CD4-positive, alpha-beta T cell (primary cell): ENCODE measurements at regions not wholly inside any gene's neighbourhood (a gene's known extent, or its start where the extent isn't known, plus 50 kb on each side); places are given as distances from the start of the nearest gene placed in this dataset.

Experiments used
- ATAC-seq: fragments of 200-7000 bp; cut with Tn5 transposase; one replicate; pipeline ENCODE4 v1.10.0; 2022; ENCODE audit warnings: mild to moderate bottlenecking; ENCODE audit not compliant: poor library complexity
- CTCF ChIA-PET: fragments of 350-600 bp; sonication (Branson Sonifier 250); formaldehyde crosslinking; loops from one replicate; lab custom pipeline; 2021; ENCODE audit warnings: antibody characterized with exemption, inconsistent platforms; lab: Charles Lee
- POLR2A ChIA-PET: fragments of 350-600 bp; sonication (Branson Sonifier 250); formaldehyde crosslinking; loops from one replicate; lab custom pipeline; 2021; ENCODE audit warnings: antibody characterized with exemption, inconsistent platforms; lab: Charles Lee
- DNase-seq, 14 experiments: peaks; one replicate each; pipeline ENCODE4 v3.0.0-alpha.2; 2013 to 2020; ENCODE audit warnings: mixed read lengths in 2 of 14
- H3K27ac ChIP-seq, 2 donors: one replicate each; pipeline versions ENCODE4 v1.5.1 to v1.7.0; 2013; ENCODE audit warnings: low read length in 2 of 2, low read depth in 1 of 2, mild to moderate bottlenecking in 1 of 2
- H3K27me3 ChIP-seq, 2 experiments: 1 replicate in 1 of 2; 2 replicates in 1 of 2; pipeline versions ENCODE4 v1.6.1 to v1.7.0; 2013; ENCODE audit warnings: low read length in 2 of 2, control low read depth in 1 of 2, mild to moderate bottlenecking in 1 of 2, moderate library complexity in 1 of 2; ENCODE audit not compliant: insufficient read depth in 2 of 2, control insufficient read depth in 1 of 2
- H3K36me3 ChIP-seq: one replicate; pipeline ENCODE4 v1.6.1; 2013; ENCODE audit warnings: low read length, control low read depth; ENCODE audit not compliant: insufficient read depth
- H3K4me1 ChIP-seq: one replicate; pipeline ENCODE4 v1.6.1; 2013; ENCODE audit warnings: low read length, control low read depth; ENCODE audit not compliant: insufficient read depth
- H3K4me3 ChIP-seq: one replicate; pipeline ENCODE4 v1.5.1; 2013; ENCODE audit warnings: mild to moderate bottlenecking, low read length, moderate library complexity
- H3K9me3 ChIP-seq, 2 experiments: 1 replicate in 1 of 2; 2 replicates in 1 of 2; pipeline versions ENCODE4 v1.6.1 to v1.7.0; 2013; ENCODE audit warnings: low read length in 2 of 2, mild to moderate bottlenecking in 2 of 2, control low read depth in 1 of 2, moderate library complexity in 1 of 2; ENCODE audit not compliant: control insufficient read depth in 1 of 2, insufficient read depth in 1 of 2
- H3K27ac Mint-ChIP-seq: one replicate; pipeline ENCODE4 v1.8.0; 2020; ENCODE audit warnings: mixed read lengths
- H3K27me3 Mint-ChIP-seq: one replicate; pipeline ENCODE4 v1.8.0; 2021; ENCODE audit warnings: mixed read lengths
- H3K36me3 Mint-ChIP-seq: one replicate; pipeline ENCODE4 v1.8.0; 2021; ENCODE audit warnings: low read depth, mixed read lengths
- H3K4me1 Mint-ChIP-seq: one replicate; pipeline ENCODE4 v1.8.0; 2021; ENCODE audit warnings: low read depth, mixed read lengths
- H3K4me3 Mint-ChIP-seq: one replicate; pipeline ENCODE4 v1.8.0; 2020; ENCODE audit warnings: mild to moderate bottlenecking, mixed read lengths
- H3K9me3 Mint-ChIP-seq: one replicate; pipeline ENCODE4 v1.8.0; 2020; ENCODE audit warnings: mixed read lengths
- intact Hi-C, 2 experiments: fragments of 100-400 bp; cut with DNase I in 1 of 2; cut with micrococcal nuclease in 1 of 2; formaldehyde crosslinking; loops; one replicate each; pipeline versions ENCODE4 v1.15.1 to v1.9.0; 2023 to 2025; cut with DNase I, micrococcal nuclease
- TF ChIP-seq, protein P1 (sequence below): fragments of 200-600 bp; IDR thresholded peaks from one replicate; pipeline ENCODE4 v1.8.0; 2022; ENCODE audit warnings: antibody characterized with exemption, mild to moderate bottlenecking

DNA sequence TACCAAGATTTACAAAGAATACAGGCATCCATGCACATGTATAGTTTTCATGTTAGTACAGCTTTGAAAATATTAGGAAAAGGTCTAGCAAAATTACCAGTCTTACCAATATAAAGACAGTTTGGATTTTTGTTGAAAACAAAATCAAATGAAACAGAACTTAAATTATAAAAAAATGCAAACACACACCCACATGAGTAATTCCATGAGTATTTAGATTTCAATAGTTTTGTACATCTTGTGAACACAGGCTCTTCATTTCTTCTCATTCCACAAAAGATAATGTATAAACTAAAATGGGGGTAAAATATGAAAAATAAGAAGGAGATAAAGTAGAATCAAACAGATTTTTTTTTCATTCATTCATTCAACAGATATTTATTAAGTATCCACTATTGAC, 682.2 kb upstream of the ANKRD30A start:
- Mint-ChIP-seq H3K4me1 (no peaks in the 10 kb centered on the region), H3K4me3 (no peak overlapping the region), H3K27ac (no peak overlapping the region), H3K9me3 (peaks cover 5% of the 10 kb centered on the region), H3K36me3 (no peaks in the 10 kb centered on the region), H3K27me3 (no peaks in the 10 kb centered on the region)
- no peak for ATAC-seq
- TF ChIP-seq, protein P1, sequence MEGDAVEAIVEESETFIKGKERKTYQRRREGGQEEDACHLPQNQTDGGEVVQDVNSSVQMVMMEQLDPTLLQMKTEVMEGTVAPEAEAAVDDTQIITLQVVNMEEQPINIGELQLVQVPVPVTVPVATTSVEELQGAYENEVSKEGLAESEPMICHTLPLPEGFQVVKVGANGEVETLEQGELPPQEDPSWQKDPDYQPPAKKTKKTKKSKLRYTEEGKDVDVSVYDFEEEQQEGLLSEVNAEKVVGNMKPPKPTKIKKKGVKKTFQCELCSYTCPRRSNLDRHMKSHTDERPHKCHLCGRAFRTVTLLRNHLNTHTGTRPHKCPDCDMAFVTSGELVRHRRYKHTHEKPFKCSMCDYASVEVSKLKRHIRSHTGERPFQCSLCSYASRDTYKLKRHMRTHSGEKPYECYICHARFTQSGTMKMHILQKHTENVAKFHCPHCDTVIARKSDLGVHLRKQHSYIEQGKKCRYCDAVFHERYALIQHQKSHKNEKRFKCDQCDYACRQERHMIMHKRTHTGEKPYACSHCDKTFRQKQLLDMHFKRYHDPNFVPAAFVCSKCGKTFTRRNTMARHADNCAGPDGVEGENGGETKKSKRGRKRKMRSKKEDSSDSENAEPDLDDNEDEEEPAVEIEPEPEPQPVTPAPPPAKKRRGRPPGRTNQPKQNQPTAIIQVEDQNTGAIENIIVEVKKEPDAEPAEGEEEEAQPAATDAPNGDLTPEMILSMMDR: no peak
- CTCF ChIA-PET: no interaction called here
- DNase-seq: no peak
- Histone ChIP-seq H3K27me3 (no peaks in the 10 kb centered on the region), H3K4me1 (no peaks in the 10 kb centered on the region), H3K4me3 (no peak overlapping the region), H3K9me3 (peaks cover 0 to 14% of the 10 kb centered on the region in 2 experiments), H3K27ac (no peak overlapping the region), H3K36me3 (no peaks in the 10 kb centered on the region)
- POLR2A ChIA-PET: no interaction called here
- intact Hi-C loops: no loop called here

DNA sequence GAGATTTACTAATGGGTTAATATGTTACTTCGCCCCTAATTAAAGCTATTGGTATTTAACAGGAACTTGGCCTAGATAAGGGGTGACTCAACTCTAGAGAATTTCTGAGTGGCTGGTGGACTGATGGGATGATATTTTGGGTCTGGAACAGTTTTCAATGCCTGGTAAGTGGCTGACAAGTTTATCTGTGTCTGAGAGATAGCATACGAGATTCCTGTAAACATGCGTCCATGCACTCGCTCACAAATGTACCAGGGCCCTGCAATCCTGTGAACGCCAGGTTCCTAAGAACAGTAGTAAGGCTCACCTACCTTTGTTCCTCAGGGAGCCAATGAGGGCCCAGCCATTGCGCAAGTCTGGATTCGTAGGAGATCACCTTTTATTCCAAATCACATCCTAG, 683.8 kb upstream of the ANKRD30A start:
- Histone ChIP-seq H3K4me1 (no peaks in the 10 kb centered on the region), H3K27ac (no peak overlapping the region), H3K4me3 (no peak overlapping the region), H3K9me3 (peaks cover 0 to 4% of the 10 kb centered on the region in 2 experiments), H3K36me3 (no peaks in the 10 kb centered on the region), H3K27me3 (no peaks in the 10 kb centered on the region)
- H3K9me3 Mint-ChIP-seq: peaks cover 5% of the 10 kb centered on the region
- TF ChIP-seq, protein P1: no peak
- H3K36me3 Mint-ChIP-seq: no peaks in the 10 kb centered on the region
- ATAC-seq: no peak
- intact Hi-C loops: no loop called here
- ChIA-PET POLR2A (no interaction called here), CTCF (no interaction called here)
- H3K27ac Mint-ChIP-seq: no peak overlapping the region
- no peaks in the 10 kb centered on the region for H3K27me3 Mint-ChIP-seq
- no peak overlapping the region for H3K4me3 Mint-ChIP-seq
- no peak for DNase-seq
- H3K4me1 Mint-ChIP-seq: no peaks in the 10 kb centered on the region

DNA sequence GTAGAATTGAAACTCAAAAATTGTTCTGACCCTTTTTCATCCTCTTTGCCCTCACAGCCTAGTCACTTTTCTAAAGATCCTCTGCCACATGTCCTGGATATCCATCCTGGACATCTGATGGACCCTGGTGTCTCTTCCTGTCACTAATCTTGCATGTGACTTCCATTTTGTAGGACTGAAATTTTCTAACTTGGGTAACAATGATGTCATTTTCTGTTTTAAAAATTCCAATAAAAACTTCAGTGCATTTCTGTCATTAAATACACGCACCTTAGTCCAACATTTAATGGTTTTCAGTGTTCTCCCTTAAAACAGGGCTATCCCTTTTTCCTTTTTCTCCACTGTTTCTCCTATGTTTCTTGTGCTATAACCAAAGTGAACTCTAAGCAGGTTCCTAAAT, 684.9 kb upstream of the ANKRD30A start:
- peaks cover 0 to 4% of the 10 kb centered on the region in 2 experiments for H3K9me3 ChIP-seq
- no peak overlapping the region for H3K27ac Mint-ChIP-seq
- DNase-seq (no peak), ATAC-seq (no peak)
- no peaks in the 10 kb centered on the region for H3K36me3 Mint-ChIP-seq
- H3K4me3 ChIP-seq: no peak overlapping the region
- CTCF ChIA-PET: no interaction called here
- no peaks in the 10 kb centered on the region for H3K27me3 ChIP-seq
- no peaks in the 10 kb centered on the region for H3K4me1 Mint-ChIP-seq
- intact Hi-C loops: no loop called here
- H3K36me3 ChIP-seq: no peaks in the 10 kb centered on the region
- TF ChIP-seq, protein P1: no peak
- H3K27ac ChIP-seq: no peak overlapping the region
- no peaks in the 10 kb centered on the region for H3K4me1 ChIP-seq
- H3K27me3 Mint-ChIP-seq: no peaks in the 10 kb centered on the region
- POLR2A ChIA-PET: no interaction called here
- H3K9me3 Mint-ChIP-seq: peaks cover 5% of the 10 kb centered on the region
- H3K4me3 Mint-ChIP-seq: no peak overlapping the region
